CD4-positive, alpha-beta T cell (primary cell): ENCODE measurements at regions not wholly inside any gene's neighbourhood (a gene's known extent, or its start where the extent isn't known, plus 50 kb on each side); places are given as distances from the start of the nearest gene placed in this dataset.

Experiments
- ATAC-seq: fragments of 200-7000 bp; cut with Tn5 transposase; one replicate; pipeline ENCODE4 v1.10.0; 2022; ENCODE audit warnings: mild to moderate bottlenecking; ENCODE audit not compliant: poor library complexity
- CTCF ChIA-PET: fragments of 350-600 bp; sonication (Branson Sonifier 250); formaldehyde crosslinking; loops from one replicate; lab custom pipeline; 2021; ENCODE audit warnings: antibody characterized with exemption, inconsistent platforms; lab: Charles Lee
- POLR2A ChIA-PET: fragments of 350-600 bp; sonication (Branson Sonifier 250); formaldehyde crosslinking; loops from one replicate; lab custom pipeline; 2021; ENCODE audit warnings: antibody characterized with exemption, inconsistent platforms; lab: Charles Lee
- DNase-seq, 14 experiments: peaks; one replicate each; pipeline ENCODE4 v3.0.0-alpha.2; 2013 to 2020; ENCODE audit warnings: mixed read lengths in 2 of 14
- H3K27ac ChIP-seq, 2 donors: one replicate each; pipeline versions ENCODE4 v1.5.1 to v1.7.0; 2013; ENCODE audit warnings: low read length in 2 of 2, low read depth in 1 of 2, mild to moderate bottlenecking in 1 of 2
- H3K27me3 ChIP-seq, 2 experiments: 1 replicate in 1 of 2; 2 replicates in 1 of 2; pipeline versions ENCODE4 v1.6.1 to v1.7.0; 2013; ENCODE audit warnings: low read length in 2 of 2, control low read depth in 1 of 2, mild to moderate bottlenecking in 1 of 2, moderate library complexity in 1 of 2; ENCODE audit not compliant: insufficient read depth in 2 of 2, control insufficient read depth in 1 of 2
- H3K36me3 ChIP-seq: one replicate; pipeline ENCODE4 v1.6.1; 2013; ENCODE audit warnings: low read length, control low read depth; ENCODE audit not compliant: insufficient read depth
- H3K4me1 ChIP-seq: one replicate; pipeline ENCODE4 v1.6.1; 2013; ENCODE audit warnings: low read length, control low read depth; ENCODE audit not compliant: insufficient read depth
- H3K4me3 ChIP-seq: one replicate; pipeline ENCODE4 v1.5.1; 2013; ENCODE audit warnings: mild to moderate bottlenecking, low read length, moderate library complexity
- H3K9me3 ChIP-seq, 2 experiments: 1 replicate in 1 of 2; 2 replicates in 1 of 2; pipeline versions ENCODE4 v1.6.1 to v1.7.0; 2013; ENCODE audit warnings: low read length in 2 of 2, mild to moderate bottlenecking in 2 of 2, control low read depth in 1 of 2, moderate library complexity in 1 of 2; ENCODE audit not compliant: control insufficient read depth in 1 of 2, insufficient read depth in 1 of 2
- H3K27ac Mint-ChIP-seq: one replicate; pipeline ENCODE4 v1.8.0; 2020; ENCODE audit warnings: mixed read lengths
- H3K27me3 Mint-ChIP-seq: one replicate; pipeline ENCODE4 v1.8.0; 2021; ENCODE audit warnings: mixed read lengths
- H3K36me3 Mint-ChIP-seq: one replicate; pipeline ENCODE4 v1.8.0; 2021; ENCODE audit warnings: low read depth, mixed read lengths
- H3K4me1 Mint-ChIP-seq: one replicate; pipeline ENCODE4 v1.8.0; 2021; ENCODE audit warnings: low read depth, mixed read lengths
- H3K4me3 Mint-ChIP-seq: one replicate; pipeline ENCODE4 v1.8.0; 2020; ENCODE audit warnings: mild to moderate bottlenecking, mixed read lengths
- H3K9me3 Mint-ChIP-seq: one replicate; pipeline ENCODE4 v1.8.0; 2020; ENCODE audit warnings: mixed read lengths
- CTCF ChIP-seq: fragments of 200-600 bp; IDR thresholded peaks from one replicate; pipeline ENCODE4 v1.8.0; 2022; ENCODE audit warnings: antibody characterized with exemption, mild to moderate bottlenecking
- intact Hi-C, 2 experiments: fragments of 100-400 bp; cut with DNase I in 1 of 2; cut with micrococcal nuclease in 1 of 2; formaldehyde crosslinking; loops; one replicate each; pipeline versions ENCODE4 v1.15.1 to v1.9.0; 2023 to 2025; cut with DNase I, micrococcal nuclease

DNA sequence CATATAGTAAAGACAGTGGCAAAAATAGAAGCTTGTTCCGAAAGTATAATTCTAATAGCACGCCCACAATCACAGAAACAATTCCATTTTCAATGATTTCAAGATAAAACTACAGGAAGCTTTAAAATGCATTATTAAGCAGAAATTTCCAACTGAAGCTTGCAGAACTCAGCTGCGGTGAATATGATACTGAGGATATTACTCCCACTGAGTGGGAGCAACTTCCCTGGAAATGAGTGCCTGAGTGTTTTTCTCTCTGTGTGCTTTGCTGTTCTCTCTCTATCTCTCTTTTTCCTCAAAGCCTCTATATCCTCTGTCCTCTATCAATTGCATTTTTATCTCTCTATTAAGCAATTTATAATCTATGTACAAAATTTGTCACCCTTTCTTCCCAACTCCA, 187.5 kb upstream of the PRDM9 start:
- intact Hi-C loops, result no loop called here
- Histone ChIP-seq H3K4me1 (no peaks in the 10 kb centered on the region), H3K4me3 (no peak overlapping the region), H3K36me3 (no peaks in the 10 kb centered on the region), H3K9me3 (peaks cover 5 to 11% of the 10 kb centered on the region in 2 experiments), H3K27ac (no peak overlapping the region), H3K27me3 (no peaks in the 10 kb centered on the region)
- no peaks in the 10 kb centered on the region for H3K4me1 Mint-ChIP-seq
- ChIA-PET CTCF (no interaction called here), POLR2A (no interaction called here)
- ATAC-seq (no peak), DNase-seq (no peak)
- H3K4me3 Mint-ChIP-seq, result no peak overlapping the region
- no peak overlapping the region for H3K27ac Mint-ChIP-seq
- H3K36me3 Mint-ChIP-seq, result no peaks in the 10 kb centered on the region
- no peak for TF ChIP-seq CTCF
- no peaks in the 10 kb centered on the region for H3K27me3 Mint-ChIP-seq
- H3K9me3 Mint-ChIP-seq, result peaks cover 11% of the 10 kb centered on the region

GRCh38 chr5:23318960-23319359, 188.4 kb upstream of the PRDM9 start:
- ATAC-seq (no peak), DNase-seq (no peak)
- TF ChIP-seq CTCF, result no peak
- ChIA-PET CTCF (no interaction called here), POLR2A (no interaction called here)
- Histone ChIP-seq H3K36me3 (no peaks in the 10 kb centered on the region), H3K4me3 (no peak overlapping the region), H3K9me3 (peaks cover 5 to 11% of the 10 kb centered on the region in 2 experiments), H3K4me1 (no peaks in the 10 kb centered on the region), H3K27ac (no peak overlapping the region), H3K27me3 (no peaks in the 10 kb centered on the region)
- Mint-ChIP-seq H3K9me3 (peaks cover 10% of the 10 kb centered on the region), H3K36me3 (no peaks in the 10 kb centered on the region), H3K4me1 (no peaks in the 10 kb centered on the region), H3K4me3 (no peak overlapping the region), H3K27ac (no peak overlapping the region), H3K27me3 (no peaks in the 10 kb centered on the region)
- intact Hi-C loops, result no loop called here

DNA sequence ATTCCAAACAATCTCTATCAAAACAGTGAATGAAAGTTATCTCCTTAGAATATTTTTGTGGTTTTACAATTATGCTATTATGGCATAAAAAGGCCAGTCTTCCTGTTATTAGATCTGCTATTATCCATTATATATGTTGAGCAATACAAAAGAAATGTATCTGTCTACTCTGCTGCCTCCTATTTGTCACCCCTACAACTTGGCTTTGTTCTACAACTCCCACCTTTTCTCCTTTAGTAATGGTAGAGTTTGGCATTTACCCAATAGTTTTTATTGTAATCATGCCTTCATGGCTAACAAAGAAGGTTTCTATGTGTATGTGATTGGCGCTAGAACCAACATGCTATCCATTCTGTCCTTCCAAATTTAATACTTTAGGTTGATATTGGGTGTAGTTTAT, 189.2 kb upstream of the PRDM9 start:
- Mint-ChIP-seq H3K4me3 (no peak overlapping the region), H3K4me1 (no peaks in the 10 kb centered on the region), H3K36me3 (no peaks in the 10 kb centered on the region), H3K27ac (no peak overlapping the region), H3K9me3 (peaks cover 10% of the 10 kb centered on the region), H3K27me3 (no peaks in the 10 kb centered on the region)
- ChIA-PET CTCF (no interaction called here), POLR2A (no interaction called here)
- H3K27me3 ChIP-seq, result no peaks in the 10 kb centered on the region
- no peak for ATAC-seq
- no peak for DNase-seq
- no peak for TF ChIP-seq CTCF
- no peak overlapping the region for H3K4me3 ChIP-seq
- peaks cover 2 to 11% of the 10 kb centered on the region in 2 experiments for H3K9me3 ChIP-seq
- no peaks in the 10 kb centered on the region for H3K36me3 ChIP-seq
- no peaks in the 10 kb centered on the region for H3K4me1 ChIP-seq
- intact Hi-C loops, result no loop called here
- no peak overlapping the region for H3K27ac ChIP-seq
